ENCODE measurements at regions not wholly inside any gene's neighbourhood (a gene's known extent, or its start where the extent isn't known, plus 50 kb on each side); places are given as distances from the start of the nearest gene placed in this dataset.

DNA sequence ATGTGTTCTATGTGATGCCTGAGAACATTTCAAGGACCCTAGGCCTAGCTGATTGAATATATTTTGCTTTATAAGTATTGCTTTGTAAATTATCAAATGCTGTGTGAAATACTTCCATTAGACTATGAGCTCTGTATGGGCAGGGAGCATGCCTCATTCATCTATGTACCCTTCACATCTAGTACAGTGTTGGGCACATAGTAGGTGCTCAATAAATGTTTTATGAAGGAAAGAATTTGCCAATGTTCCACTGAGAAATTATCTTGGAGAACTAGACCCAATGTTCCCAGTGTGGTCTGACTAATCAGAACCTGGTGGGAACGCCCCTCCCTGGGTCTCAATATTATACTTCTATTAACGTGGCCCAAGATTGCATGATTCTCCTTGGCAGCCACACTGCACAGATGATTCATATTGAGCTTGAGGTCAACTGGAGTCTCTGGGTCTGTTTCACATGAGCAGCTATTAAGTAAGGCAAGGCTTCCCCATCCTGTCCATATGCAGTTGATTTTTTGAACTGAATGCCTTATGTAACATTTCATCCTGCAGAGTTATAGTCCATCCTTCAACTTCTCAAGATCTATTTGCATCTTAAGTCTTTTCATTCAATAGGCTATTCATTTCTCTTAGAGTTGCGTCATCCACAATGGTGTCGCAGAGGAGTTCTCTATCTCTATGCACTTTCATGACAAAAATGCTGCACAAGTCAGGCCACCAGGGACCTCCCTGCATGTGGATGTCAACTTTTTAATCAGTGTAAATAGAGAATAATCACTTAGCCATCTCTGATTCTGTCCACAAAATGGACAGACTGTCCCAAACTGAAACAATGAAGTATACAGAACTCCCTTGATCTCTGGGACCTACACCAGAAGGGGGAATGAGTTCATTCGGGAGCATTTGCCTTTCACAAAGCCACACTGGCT lies 257.6 kb downstream of the CYP26B1 start:
- DNase-seq, result no peak
- Histone ChIP-seq H3K27me3 (no peaks in the 10 kb centered on the region), H3K27ac (no peak overlapping the region), H3K4me1 (no peaks in the 10 kb centered on the region), H3K4me3 (no peak overlapping the region), H3K36me3 (no peaks in the 10 kb centered on the region), H3K9me3 (no peaks in the 10 kb centered on the region)
- TF ChIP-seq POLR2A (IDR thresholded peaks at IDR 0.05), result no peak
- TF ChIP-seq, protein P1, sequence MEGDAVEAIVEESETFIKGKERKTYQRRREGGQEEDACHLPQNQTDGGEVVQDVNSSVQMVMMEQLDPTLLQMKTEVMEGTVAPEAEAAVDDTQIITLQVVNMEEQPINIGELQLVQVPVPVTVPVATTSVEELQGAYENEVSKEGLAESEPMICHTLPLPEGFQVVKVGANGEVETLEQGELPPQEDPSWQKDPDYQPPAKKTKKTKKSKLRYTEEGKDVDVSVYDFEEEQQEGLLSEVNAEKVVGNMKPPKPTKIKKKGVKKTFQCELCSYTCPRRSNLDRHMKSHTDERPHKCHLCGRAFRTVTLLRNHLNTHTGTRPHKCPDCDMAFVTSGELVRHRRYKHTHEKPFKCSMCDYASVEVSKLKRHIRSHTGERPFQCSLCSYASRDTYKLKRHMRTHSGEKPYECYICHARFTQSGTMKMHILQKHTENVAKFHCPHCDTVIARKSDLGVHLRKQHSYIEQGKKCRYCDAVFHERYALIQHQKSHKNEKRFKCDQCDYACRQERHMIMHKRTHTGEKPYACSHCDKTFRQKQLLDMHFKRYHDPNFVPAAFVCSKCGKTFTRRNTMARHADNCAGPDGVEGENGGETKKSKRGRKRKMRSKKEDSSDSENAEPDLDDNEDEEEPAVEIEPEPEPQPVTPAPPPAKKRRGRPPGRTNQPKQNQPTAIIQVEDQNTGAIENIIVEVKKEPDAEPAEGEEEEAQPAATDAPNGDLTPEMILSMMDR (IDR thresholded peaks at IDR 0.05), result no peak

DNA sequence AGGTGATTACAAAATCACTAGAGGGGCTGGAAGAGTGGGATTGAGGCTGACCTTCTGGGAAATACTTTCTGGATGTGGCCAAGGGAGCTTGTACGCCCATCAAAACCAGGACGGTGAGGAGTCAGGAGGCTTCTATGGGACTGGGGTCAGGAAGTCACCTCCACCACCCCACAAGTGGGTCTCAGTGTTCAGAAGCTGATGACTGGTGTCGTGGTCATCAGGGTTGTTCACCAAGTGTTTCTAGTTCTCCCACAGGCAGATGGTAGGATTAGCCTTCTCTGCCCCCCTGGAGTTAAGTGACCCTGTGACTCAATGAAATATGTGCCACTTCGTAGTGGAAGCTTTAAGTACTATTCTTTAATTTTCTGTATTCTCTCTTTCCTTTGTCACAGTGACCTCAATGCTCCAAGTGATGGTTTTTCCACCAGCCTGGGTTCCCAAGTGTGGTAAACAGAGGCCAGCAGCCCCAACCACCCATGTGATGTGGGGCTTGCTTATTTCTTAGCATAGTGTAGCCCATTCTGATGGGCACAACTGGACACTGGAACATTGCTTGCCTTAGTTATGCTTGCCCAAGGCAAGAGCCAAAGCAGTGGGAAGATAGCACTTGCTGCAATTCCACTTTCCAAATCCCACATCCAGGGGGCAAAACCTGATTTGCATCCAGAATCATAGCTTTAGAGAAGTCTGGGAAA lies 258.8 kb downstream of the CYP26B1 start:
- DNase-seq, result no peak
- H3K4me3 ChIP-seq, result no peak overlapping the region
- H3K4me1 ChIP-seq, result no peaks in the 10 kb centered on the region
- no peaks in the 10 kb centered on the region for H3K36me3 ChIP-seq
- H3K27me3 ChIP-seq, result no peaks in the 10 kb centered on the region
- no peak for TF ChIP-seq POLR2A (IDR thresholded peaks at IDR 0.05)
- TF ChIP-seq, protein P1 (IDR thresholded peaks at IDR 0.05), result no peak
- no peak overlapping the region for H3K27ac ChIP-seq
- H3K9me3 ChIP-seq, result no peaks in the 10 kb centered on the region

DNA sequence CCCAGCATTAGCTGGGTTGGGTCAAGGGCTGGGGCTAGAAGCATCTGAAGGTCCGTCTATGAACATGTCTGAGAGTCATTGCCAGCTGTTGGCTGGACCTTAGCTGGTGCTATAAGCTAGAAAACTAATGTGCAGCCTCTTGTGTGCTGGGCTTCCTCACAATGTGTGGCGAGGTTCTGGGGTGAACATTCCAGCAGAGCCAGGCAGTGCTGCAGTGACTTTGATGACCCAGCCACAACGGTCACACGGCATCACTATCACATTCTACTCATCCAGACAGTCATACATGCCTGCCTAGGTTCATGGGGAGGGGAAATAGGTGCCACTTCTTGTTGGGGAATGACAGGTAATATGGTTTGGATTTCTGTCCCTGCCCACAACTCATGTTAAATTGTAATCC lies 260.5 kb downstream of the CYP26B1 start:
- Histone ChIP-seq H3K4me3 (no peak overlapping the region), H3K4me1 (no peaks in the 10 kb centered on the region), H3K9me3 (no peaks in the 10 kb centered on the region), H3K36me3 (no peaks in the 10 kb centered on the region), H3K27ac (no peak overlapping the region), H3K27me3 (no peaks in the 10 kb centered on the region)
- TF ChIP-seq, protein P1 (IDR thresholded peaks at IDR 0.05), result no peak
- no peak for TF ChIP-seq POLR2A (IDR thresholded peaks at IDR 0.05)
- no peak for DNase-seq

DNA sequence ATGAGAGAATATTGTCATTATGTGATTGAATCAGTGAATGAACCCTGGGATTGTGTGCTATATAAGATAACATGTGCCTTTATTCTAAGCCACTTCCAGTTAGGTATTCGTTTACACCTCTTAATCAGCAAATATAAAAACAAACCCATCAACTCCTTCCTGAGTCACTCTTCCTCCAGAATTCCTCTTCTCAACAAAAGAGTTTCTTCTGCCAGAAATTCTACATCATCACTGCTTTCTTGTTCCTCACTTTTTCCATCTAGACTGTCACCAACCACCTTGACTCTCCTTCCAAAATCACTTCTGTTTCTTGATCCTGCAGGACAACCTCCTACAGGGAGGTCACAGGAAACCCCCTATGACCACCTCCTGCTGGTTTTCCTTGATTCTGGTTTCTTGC lies 261.4 kb downstream of the CYP26B1 start:
- no peak overlapping the region for H3K4me3 ChIP-seq
- DNase-seq, result no peak
- TF ChIP-seq POLR2A (IDR thresholded peaks at IDR 0.05), result no peak
- TF ChIP-seq, protein P1 (IDR thresholded peaks at IDR 0.05), result no peak
- no peaks in the 10 kb centered on the region for H3K9me3 ChIP-seq
- no peak overlapping the region for H3K27ac ChIP-seq
- H3K4me1 ChIP-seq, result no peaks in the 10 kb centered on the region
- no peaks in the 10 kb centered on the region for H3K27me3 ChIP-seq
- no peaks in the 10 kb centered on the region for H3K36me3 ChIP-seq

DNA sequence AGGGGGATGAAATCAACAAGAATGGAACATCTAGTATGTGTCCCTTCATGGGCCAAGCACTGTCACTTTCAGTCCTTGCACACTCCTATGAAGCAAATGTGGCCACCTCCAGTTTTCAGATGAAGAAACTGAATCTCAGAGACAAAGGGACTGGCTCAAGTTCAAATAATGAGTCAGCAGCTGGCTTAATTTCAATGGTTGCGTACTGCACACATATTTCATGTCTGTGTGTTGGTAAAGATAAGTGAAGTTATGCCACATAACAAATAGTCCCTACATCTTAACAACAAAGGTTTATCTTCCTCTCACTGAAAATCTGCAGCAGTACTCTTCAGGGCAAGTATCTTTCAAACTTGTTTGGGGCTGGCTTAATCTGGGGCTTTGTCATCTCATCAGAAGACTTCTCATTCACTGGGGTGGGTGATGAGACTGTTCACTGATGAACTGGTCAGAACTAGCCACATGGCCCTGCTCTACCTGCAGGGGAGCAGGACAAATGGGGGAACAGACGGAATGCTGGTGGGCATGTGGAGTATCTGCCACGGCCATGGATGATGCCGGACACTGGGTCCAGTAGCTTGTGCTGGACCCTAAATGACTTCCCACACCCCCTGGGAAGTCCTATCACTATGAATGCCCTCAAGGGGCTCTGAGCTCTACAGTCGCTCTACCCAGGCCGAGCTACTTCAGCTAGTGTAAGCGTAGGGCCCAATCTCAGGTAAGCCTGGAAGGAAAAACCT lies 263.2 kb downstream of the CYP26B1 start:
- Histone ChIP-seq H3K27me3 (no peaks in the 10 kb centered on the region), H3K4me3 (no peak overlapping the region), H3K27ac (no peak overlapping the region), H3K36me3 (no peaks in the 10 kb centered on the region), H3K4me1 (no peaks in the 10 kb centered on the region), H3K9me3 (no peaks in the 10 kb centered on the region)
- peak in 1 of 3 donors; percentile 36 for DNase-seq
- TF ChIP-seq, protein P1 (IDR thresholded peaks at IDR 0.05), result no peak
- no peak for TF ChIP-seq POLR2A (IDR thresholded peaks at IDR 0.05)

Measured in Peyer's patch (tissue), 4 donors.